ENCODE measurements at regions not wholly inside any gene's neighbourhood (a gene's known extent, or its start where the extent isn't known, plus 50 kb on each side); places are given as distances from the start of the nearest gene placed in this dataset.

- peak; percentile 42 for DNase-seq
Measured at GRCh38 chr1:30310966-30311742, 412.2 kb downstream of the MATN1 start.

GRCh38 chr1:30307182-30307581, 416.2 kb downstream of the MATN1 start:
- no peak for DNase-seq

GRCh38 chr1:30305519-30305918, 417.9 kb downstream of the MATN1 start:
- DNase-seq = peak; percentile 25

GRCh38 chr1:30305061-30305460, 418.3 kb downstream of the MATN1 start:
- DNase-seq = peak; percentile 25

GRCh38 chr1:30304080-30304479, 419.3 kb downstream of the MATN1 start:
- DNase-seq = no peak

GRCh38 chr1:30303387-30303786, 420.0 kb downstream of the MATN1 start:
- DNase-seq = no peak

GRCh38 chr1:30302858-30303257, 420.5 kb downstream of the MATN1 start:
- no peak for DNase-seq

GRCh38 chr1:30300669-30301068, 422.7 kb downstream of the MATN1 start:
- peak; percentile 47 for DNase-seq

- DNase-seq = no peak
Measured at GRCh38 chr1:30299393-30299792, 424.0 kb downstream of the MATN1 start.

GRCh38 chr1:30295674-30296073, 427.7 kb downstream of the MATN1 start:
- DNase-seq = peak; percentile 29

GRCh38 chr1:30295266-30295665, 428.1 kb downstream of the MATN1 start:
- DNase-seq = no peak

GRCh38 chr1:30294508-30294907, 428.9 kb downstream of the MATN1 start:
- DNase-seq = no peak

- DNase-seq = no peak
Measured at GRCh38 chr1:30292451-30292850, 430.9 kb downstream of the MATN1 start.

GRCh38 chr1:30291526-30291925, 431.9 kb downstream of the MATN1 start:
- DNase-seq = no peak

GRCh38 chr1:30290581-30290980, 432.8 kb downstream of the MATN1 start:
- no peak for DNase-seq

- peak; percentile 20 for DNase-seq
Measured at GRCh38 chr1:30287976-30288375, 435.4 kb downstream of the MATN1 start.

- peak; percentile 42 for DNase-seq
Measured at GRCh38 chr1:30286988-30287839, 436.2 kb downstream of the MATN1 start.

- peak; percentile 53 for DNase-seq
Measured at GRCh38 chr1:30286241-30286987, 437.0 kb downstream of the MATN1 start.

- DNase-seq = peak; percentile 35
Measured at GRCh38 chr1:30285501-30285932, 437.9 kb downstream of the MATN1 start.

GRCh38 chr1:30284728-30285475, 438.5 kb downstream of the MATN1 start:
- DNase-seq = peak; percentile 32

- DNase-seq = peak; percentile 29
Measured at GRCh38 chr1:30284226-30284625, 439.2 kb downstream of the MATN1 start.

GRCh38 chr1:30283199-30283962, 440.0 kb downstream of the MATN1 start:
- peak; percentile 25 for DNase-seq

Measured in islet precursor cell (in vitro differentiated cells).